ENCODE measurements at regions not wholly inside any gene's neighbourhood (a gene's known extent, or its start where the extent isn't known, plus 50 kb on each side); places are given as distances from the start of the nearest gene placed in this dataset.

- no peak for DNase-seq
- Histone ChIP-seq H3K4me1 (ENCODE audit: control insufficient read depth, insufficient read depth, low read length) (peaks cover 4% of the 10 kb centered on the region), H3K4me3 (ENCODE audit: low read length) (no peak overlapping the region), H3K36me3 (ENCODE audit: control insufficient read depth, insufficient read depth, low read length) (no peaks in the 10 kb centered on the region), H3K9me3 (ENCODE audit: control insufficient read depth, low read depth, low read length) (no peaks in the 10 kb centered on the region), H3K27ac (ENCODE audit: low read length) (peak overlapping the region; percentile 29), H3K27me3 (ENCODE audit: control insufficient read depth, insufficient read depth, low read length) (peaks cover 33% of the 10 kb centered on the region)
- 0% methylated on average over 2 of the region's 11 CpGs for WGBS (ENCODE audit: insufficient coverage, low lambda C conversion rate)
These were observed 91.8 kb upstream of the KLF7 start for GRCh38 chr2:207257251-207258250.

GRCh38 chr2:207258263-207258991, 92.7 kb upstream of the KLF7 start:
- Histone ChIP-seq H3K4me3 (ENCODE audit: low read length) (no peak overlapping the region), H3K4me1 (ENCODE audit: control insufficient read depth, insufficient read depth, low read length) (peaks cover 4% of the 10 kb centered on the region), H3K27me3 (ENCODE audit: control insufficient read depth, insufficient read depth, low read length) (peaks cover 33% of the 10 kb centered on the region), H3K9me3 (ENCODE audit: control insufficient read depth, low read depth, low read length) (no peaks in the 10 kb centered on the region), H3K27ac (ENCODE audit: low read length) (peak overlapping the region; percentile 3), H3K36me3 (ENCODE audit: control insufficient read depth, insufficient read depth, low read length) (no peaks in the 10 kb centered on the region)
- peak in 1 of 2 donors; percentile 18 for DNase-seq
- WGBS (ENCODE audit: insufficient coverage, low lambda C conversion rate): no CpG with 5 or more reads among the region's 6 CpGs

- no CpG with 5 or more reads among the region's 2 CpGs for WGBS (ENCODE audit: insufficient coverage, low lambda C conversion rate)
- DNase-seq: no peak
- Histone ChIP-seq H3K27ac (ENCODE audit: low read length) (no peak overlapping the region), H3K27me3 (ENCODE audit: control insufficient read depth, insufficient read depth, low read length) (peaks cover 28% of the 10 kb centered on the region), H3K4me3 (ENCODE audit: low read length) (no peak overlapping the region), H3K36me3 (ENCODE audit: control insufficient read depth, insufficient read depth, low read length) (no peaks in the 10 kb centered on the region), H3K9me3 (ENCODE audit: control insufficient read depth, low read depth, low read length) (no peaks in the 10 kb centered on the region), H3K4me1 (ENCODE audit: control insufficient read depth, insufficient read depth, low read length) (peaks cover 4% of the 10 kb centered on the region)
These were observed 94.3 kb upstream of the KLF7 start for GRCh38 chr2:207260021-207260420.

- H3K27me3 ChIP-seq (ENCODE audit: control insufficient read depth, insufficient read depth, low read length): peaks cover 28% of the 10 kb centered on the region
- H3K27ac ChIP-seq (ENCODE audit: low read length): no peak overlapping the region
- H3K4me1 ChIP-seq (ENCODE audit: control insufficient read depth, insufficient read depth, low read length): peaks cover 4% of the 10 kb centered on the region
- whole genome bisulfite sequencing (ENCODE audit: insufficient coverage, low lambda C conversion rate): no CpG with 5 or more reads among the region's 4 CpGs
- no peak overlapping the region for H3K4me3 ChIP-seq (ENCODE audit: low read length)
- no peaks in the 10 kb centered on the region for H3K9me3 ChIP-seq (ENCODE audit: control insufficient read depth, low read depth, low read length)
- no peaks in the 10 kb centered on the region for H3K36me3 ChIP-seq (ENCODE audit: control insufficient read depth, insufficient read depth, low read length)
- no peak for DNase-seq
These were observed 95.2 kb upstream of the KLF7 start for GRCh38 chr2:207260947-207261346.

GRCh38 chr2:207264310-207264709, 98.6 kb upstream of the KLF7 start:
- Histone ChIP-seq H3K4me1 (ENCODE audit: control insufficient read depth, insufficient read depth, low read length) (no peaks in the 10 kb centered on the region), H3K9me3 (ENCODE audit: control insufficient read depth, low read depth, low read length) (no peaks in the 10 kb centered on the region), H3K36me3 (ENCODE audit: control insufficient read depth, insufficient read depth, low read length) (no peaks in the 10 kb centered on the region), H3K27ac (ENCODE audit: low read length) (no peak overlapping the region), H3K27me3 (ENCODE audit: control insufficient read depth, insufficient read depth, low read length) (peaks cover 2% of the 10 kb centered on the region), H3K4me3 (ENCODE audit: low read length) (no peak overlapping the region)
- DNase-seq: no peak
- whole genome bisulfite sequencing (ENCODE audit: insufficient coverage, low lambda C conversion rate): no CpG with 5 or more reads among the region's 2 CpGs

GRCh38 chr2:207265332-207265731, 99.6 kb upstream of the KLF7 start:
- Histone ChIP-seq H3K27ac (ENCODE audit: low read length) (no peak overlapping the region), H3K4me1 (ENCODE audit: control insufficient read depth, insufficient read depth, low read length) (no peaks in the 10 kb centered on the region), H3K36me3 (ENCODE audit: control insufficient read depth, insufficient read depth, low read length) (no peaks in the 10 kb centered on the region), H3K4me3 (ENCODE audit: low read length) (no peak overlapping the region), H3K9me3 (ENCODE audit: control insufficient read depth, low read depth, low read length) (no peaks in the 10 kb centered on the region), H3K27me3 (ENCODE audit: control insufficient read depth, insufficient read depth, low read length) (no peaks in the 10 kb centered on the region)
- DNase-seq: no peak
- WGBS (ENCODE audit: insufficient coverage, low lambda C conversion rate): no CpG with 5 or more reads among the region's 2 CpGs

GRCh38 chr2:207265869-207266268, 100.1 kb upstream of the KLF7 start:
- no CpG with 5 or more reads among the region's 6 CpGs for WGBS (ENCODE audit: insufficient coverage, low lambda C conversion rate)
- H3K27ac ChIP-seq (ENCODE audit: low read length): no peak overlapping the region
- no peak for DNase-seq
- no peaks in the 10 kb centered on the region for H3K36me3 ChIP-seq (ENCODE audit: control insufficient read depth, insufficient read depth, low read length)
- no peak overlapping the region for H3K4me3 ChIP-seq (ENCODE audit: low read length)
- H3K4me1 ChIP-seq (ENCODE audit: control insufficient read depth, insufficient read depth, low read length): no peaks in the 10 kb centered on the region
- H3K27me3 ChIP-seq (ENCODE audit: control insufficient read depth, insufficient read depth, low read length): no peaks in the 10 kb centered on the region
- H3K9me3 ChIP-seq (ENCODE audit: control insufficient read depth, low read depth, low read length): no peaks in the 10 kb centered on the region

- H3K4me1 ChIP-seq (ENCODE audit: control insufficient read depth, insufficient read depth, low read length): no peaks in the 10 kb centered on the region
- no peak overlapping the region for H3K27ac ChIP-seq (ENCODE audit: low read length)
- 82% methylated on average over 3 of the region's 7 CpGs for WGBS (ENCODE audit: insufficient coverage, low lambda C conversion rate)
- DNase-seq: no peak
- no peaks in the 10 kb centered on the region for H3K27me3 ChIP-seq (ENCODE audit: control insufficient read depth, insufficient read depth, low read length)
- no peak overlapping the region for H3K4me3 ChIP-seq (ENCODE audit: low read length)
- H3K36me3 ChIP-seq (ENCODE audit: control insufficient read depth, insufficient read depth, low read length): no peaks in the 10 kb centered on the region
- no peaks in the 10 kb centered on the region for H3K9me3 ChIP-seq (ENCODE audit: control insufficient read depth, low read depth, low read length)
These were observed 100.9 kb upstream of the KLF7 start for GRCh38 chr2:207266648-207267047.

- no peaks in the 10 kb centered on the region for H3K4me1 ChIP-seq (ENCODE audit: control insufficient read depth, insufficient read depth, low read length)
- no peaks in the 10 kb centered on the region for H3K36me3 ChIP-seq (ENCODE audit: control insufficient read depth, insufficient read depth, low read length)
- no peak overlapping the region for H3K4me3 ChIP-seq (ENCODE audit: low read length)
- H3K9me3 ChIP-seq (ENCODE audit: control insufficient read depth, low read depth, low read length): no peaks in the 10 kb centered on the region
- 10% methylated on average over 2 of the region's 2 CpGs for WGBS (ENCODE audit: insufficient coverage, low lambda C conversion rate)
- H3K27ac ChIP-seq (ENCODE audit: low read length): no peak overlapping the region
- H3K27me3 ChIP-seq (ENCODE audit: control insufficient read depth, insufficient read depth, low read length): no peaks in the 10 kb centered on the region
- no peak for DNase-seq
These were observed 103.3 kb upstream of the KLF7 start for GRCh38 chr2:207269038-207269437.

- no peak overlapping the region for H3K27ac ChIP-seq (ENCODE audit: low read length)
- no peak for DNase-seq
These were observed 108.9 kb upstream of the KLF7 start for GRCh38 chr2:207274530-207275189.

More at GRCh38 chr2:207274530-207275189, 108.9 kb upstream of the KLF7 start:
- Histone ChIP-seq H3K4me1 (ENCODE audit: control insufficient read depth, insufficient read depth, low read length) (no peaks in the 10 kb centered on the region), H3K27me3 (ENCODE audit: control insufficient read depth, insufficient read depth, low read length) (peaks cover 5% of the 10 kb centered on the region), H3K9me3 (ENCODE audit: control insufficient read depth, low read depth, low read length) (no peaks in the 10 kb centered on the region), H3K4me3 (ENCODE audit: low read length) (no peak overlapping the region), H3K36me3 (ENCODE audit: control insufficient read depth, insufficient read depth, low read length) (no peaks in the 10 kb centered on the region)
- 50% methylated on average over 1 of the region's 5 CpGs for WGBS (ENCODE audit: insufficient coverage, low lambda C conversion rate)
